Panc1 (cell line): ENCODE measurements at regions not wholly inside any gene's neighbourhood (a gene's known extent, or its start where the extent isn't known, plus 50 kb on each side); places are given as distances from the start of the nearest gene placed in this dataset.

Experiments
- ATAC-seq: fragments of 200-7000 bp; cut with Tn5 transposase; 2 replicates; pipeline ENCODE4 v1.9.1; 2020; ENCODE audit warnings: mild to moderate bottlenecking, moderate library complexity
- BruUV-seq: library from RNA; stranded (reverse); fragments of 400-500 nt; replicated peaks from 2 replicates; lab custom pipeline; 2021; lab: Mats Ljungman, UMichigan
- CTCF ChIA-PET: fragments of 300-600 bp; sonication (Branson Sonifier 250); formaldehyde crosslinking; loops from one replicate; lab custom pipeline; 2022; ENCODE audit warnings: antibody characterized with exemption; lab: Charles Lee
- POLR2A ChIA-PET: fragments of 300-600 bp; sonication (Branson Sonifier 250); formaldehyde crosslinking; loops from one replicate; lab custom pipeline; 2022; ENCODE audit warnings: antibody characterized with exemption; lab: Charles Lee
- DNase-seq: peaks from one replicate; pipeline ENCODE4 v3.0.0-alpha.2; 2010; ENCODE audit warnings: low read depth, low spot score
- H3K27ac ChIP-seq: 2 replicates; pipeline ENCODE4 v1.5.1; 2011; ENCODE audit warnings: mild to moderate bottlenecking, low read length, inconsistent platforms
- H3K27me3 ChIP-seq: fragments of 200-500 bp; sonication (Bioruptor generic); 2 replicates; pipeline ENCODE4 v1.6.0; 2014; ENCODE audit warnings: low read length, inconsistent platforms; ENCODE audit not compliant: control insufficient read depth, insufficient read depth
- H3K36me3 ChIP-seq: fragments of 200-500 bp; sonication (Bioruptor generic); 2 replicates; pipeline ENCODE4 v1.5.1; 2014; ENCODE audit warnings: inconsistent platforms, mild to moderate bottlenecking, low read length, moderate library complexity; ENCODE audit not compliant: control insufficient read depth, insufficient read depth
- H3K4me1 ChIP-seq: 2 replicates; pipeline ENCODE4 v1.5.1; 2011; ENCODE audit warnings: inconsistent platforms, mild to moderate bottlenecking, low read length, moderate library complexity; ENCODE audit not compliant: control insufficient read depth, insufficient read depth
- H3K4me3 ChIP-seq, 2 experiments: 2 replicates each; pipeline ENCODE4 v1.5.1; 2011 to 2012; ENCODE audit warnings: low read depth in 2 of 2, low read length in 2 of 2, mild to moderate bottlenecking in 2 of 2, inconsistent platforms in 1 of 2, moderate library complexity in 1 of 2
- H3K9me3 ChIP-seq: fragments of 200-500 bp; sonication (Bioruptor generic); 2 replicates; pipeline ENCODE4 v1.5.1; 2014; ENCODE audit warnings: low read depth, mild to moderate bottlenecking, inconsistent platforms, low read length, moderate library complexity; ENCODE audit not compliant: control insufficient read depth, insufficient read depth
- POLR2AphosphoS5 ChIP-seq: IDR thresholded peaks from 2 replicates; pipeline ENCODE4 v1.6.1; 2012; ENCODE audit warnings: mild to moderate bottlenecking, low read depth, low read length, moderate library complexity
- SIN3A ChIP-seq: IDR thresholded peaks from 2 replicates; pipeline ENCODE4 v1.6.1; 2012; ENCODE audit warnings: low read depth, mild to moderate bottlenecking, low read length, moderate library complexity, borderline replicate concordance; ENCODE audit not compliant: insufficient read depth
- TCF7L2 ChIP-seq: IDR thresholded peaks from 2 replicates; pipeline ENCODE4 v1.6.1; 2011; ENCODE audit warnings: mild to moderate bottlenecking, low read depth, low read length, inconsistent platforms
- in situ Hi-C: cut with HindIII; loops from 2 replicates; pipeline ENCODE4 v1.10.0; 2016; ENCODE audit warnings: low sequenced_read_pairs, low pct_unique_long_range_greater_than_20kb
- intact Hi-C: fragments of 100-400 bp; cut with micrococcal nuclease; formaldehyde crosslinking; loops from one replicate; pipeline ENCODE4 v1.10.0; 2022; ENCODE audit not compliant: unreplicated experiment
- TF ChIP-seq, protein P1 (sequence below): fragments of 450-650 bp; IDR thresholded peaks from 2 replicates; pipeline ENCODE4 v1.5.1; 2017; ENCODE audit warnings: mild to moderate bottlenecking
- TF ChIP-seq, protein P2 (sequence below), 2 experiments: IDR thresholded peaks; 2 replicates each; pipeline ENCODE4 v1.6.1; 2011 to 2012; ENCODE audit warnings: low read depth in 2 of 2, control low read depth in 1 of 2, low read length in 1 of 2, mild to moderate bottlenecking in 1 of 2, moderate library complexity in 1 of 2; ENCODE audit not compliant: insufficient read depth in 1 of 2

DNA sequence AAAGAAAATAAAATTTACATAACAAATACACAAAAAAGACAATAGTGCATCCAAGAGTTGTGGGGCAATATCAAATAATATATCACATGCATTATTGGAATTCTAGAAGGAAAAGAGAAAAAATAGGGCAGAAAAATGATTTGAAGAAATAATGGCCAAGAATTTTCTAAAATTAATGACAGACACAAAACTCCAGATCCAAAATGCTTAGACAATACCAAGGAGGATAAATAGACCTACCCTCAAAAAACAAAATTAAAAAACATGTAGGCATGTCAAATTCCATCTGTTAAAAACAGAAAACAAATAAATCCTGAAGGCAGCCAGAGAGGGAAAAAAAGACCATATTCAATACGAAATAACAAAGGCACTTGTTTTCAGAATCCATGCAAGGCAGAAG lies 191.5 kb upstream of the ZNF536 start:
- BruUV-seq = no TSS peak
- ATAC-seq (no peak), DNase-seq (no peak)
- no peak overlapping the region for H3K27ac ChIP-seq
- H3K36me3 ChIP-seq = no peaks in the 10 kb centered on the region
- no peak overlapping the region for H3K4me3 ChIP-seq
- TF ChIP-seq POLR2AphosphoS5 (no peak), TCF7L2 (no peak), SIN3A (no peak)
- TF ChIP-seq, protein P1, sequence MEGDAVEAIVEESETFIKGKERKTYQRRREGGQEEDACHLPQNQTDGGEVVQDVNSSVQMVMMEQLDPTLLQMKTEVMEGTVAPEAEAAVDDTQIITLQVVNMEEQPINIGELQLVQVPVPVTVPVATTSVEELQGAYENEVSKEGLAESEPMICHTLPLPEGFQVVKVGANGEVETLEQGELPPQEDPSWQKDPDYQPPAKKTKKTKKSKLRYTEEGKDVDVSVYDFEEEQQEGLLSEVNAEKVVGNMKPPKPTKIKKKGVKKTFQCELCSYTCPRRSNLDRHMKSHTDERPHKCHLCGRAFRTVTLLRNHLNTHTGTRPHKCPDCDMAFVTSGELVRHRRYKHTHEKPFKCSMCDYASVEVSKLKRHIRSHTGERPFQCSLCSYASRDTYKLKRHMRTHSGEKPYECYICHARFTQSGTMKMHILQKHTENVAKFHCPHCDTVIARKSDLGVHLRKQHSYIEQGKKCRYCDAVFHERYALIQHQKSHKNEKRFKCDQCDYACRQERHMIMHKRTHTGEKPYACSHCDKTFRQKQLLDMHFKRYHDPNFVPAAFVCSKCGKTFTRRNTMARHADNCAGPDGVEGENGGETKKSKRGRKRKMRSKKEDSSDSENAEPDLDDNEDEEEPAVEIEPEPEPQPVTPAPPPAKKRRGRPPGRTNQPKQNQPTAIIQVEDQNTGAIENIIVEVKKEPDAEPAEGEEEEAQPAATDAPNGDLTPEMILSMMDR = no peak
- TF ChIP-seq, protein P2, sequence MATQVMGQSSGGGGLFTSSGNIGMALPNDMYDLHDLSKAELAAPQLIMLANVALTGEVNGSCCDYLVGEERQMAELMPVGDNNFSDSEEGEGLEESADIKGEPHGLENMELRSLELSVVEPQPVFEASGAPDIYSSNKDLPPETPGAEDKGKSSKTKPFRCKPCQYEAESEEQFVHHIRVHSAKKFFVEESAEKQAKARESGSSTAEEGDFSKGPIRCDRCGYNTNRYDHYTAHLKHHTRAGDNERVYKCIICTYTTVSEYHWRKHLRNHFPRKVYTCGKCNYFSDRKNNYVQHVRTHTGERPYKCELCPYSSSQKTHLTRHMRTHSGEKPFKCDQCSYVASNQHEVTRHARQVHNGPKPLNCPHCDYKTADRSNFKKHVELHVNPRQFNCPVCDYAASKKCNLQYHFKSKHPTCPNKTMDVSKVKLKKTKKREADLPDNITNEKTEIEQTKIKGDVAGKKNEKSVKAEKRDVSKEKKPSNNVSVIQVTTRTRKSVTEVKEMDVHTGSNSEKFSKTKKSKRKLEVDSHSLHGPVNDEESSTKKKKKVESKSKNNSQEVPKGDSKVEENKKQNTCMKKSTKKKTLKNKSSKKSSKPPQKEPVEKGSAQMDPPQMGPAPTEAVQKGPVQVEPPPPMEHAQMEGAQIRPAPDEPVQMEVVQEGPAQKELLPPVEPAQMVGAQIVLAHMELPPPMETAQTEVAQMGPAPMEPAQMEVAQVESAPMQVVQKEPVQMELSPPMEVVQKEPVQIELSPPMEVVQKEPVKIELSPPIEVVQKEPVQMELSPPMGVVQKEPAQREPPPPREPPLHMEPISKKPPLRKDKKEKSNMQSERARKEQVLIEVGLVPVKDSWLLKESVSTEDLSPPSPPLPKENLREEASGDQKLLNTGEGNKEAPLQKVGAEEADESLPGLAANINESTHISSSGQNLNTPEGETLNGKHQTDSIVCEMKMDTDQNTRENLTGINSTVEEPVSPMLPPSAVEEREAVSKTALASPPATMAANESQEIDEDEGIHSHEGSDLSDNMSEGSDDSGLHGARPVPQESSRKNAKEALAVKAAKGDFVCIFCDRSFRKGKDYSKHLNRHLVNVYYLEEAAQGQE (IDR thresholded peaks at IDR 0.05; ENCODE audit: insufficient read depth in 1 of 2, low read depth in 2 of 2, low read length in 1 of 2) = no peak
- CTCF ChIA-PET = no interaction called here
- intact Hi-C loops = no loop called here
- POLR2A ChIA-PET = no interaction called here
- H3K4me1 ChIP-seq = no peaks in the 10 kb centered on the region
- peaks cover 4% of the 10 kb centered on the region; the same call in 1 of the 2 replicates for H3K27me3 ChIP-seq
- H3K9me3 ChIP-seq = peaks cover 21% of the 10 kb centered on the region
- in situ Hi-C loops = no loop called here

DNA sequence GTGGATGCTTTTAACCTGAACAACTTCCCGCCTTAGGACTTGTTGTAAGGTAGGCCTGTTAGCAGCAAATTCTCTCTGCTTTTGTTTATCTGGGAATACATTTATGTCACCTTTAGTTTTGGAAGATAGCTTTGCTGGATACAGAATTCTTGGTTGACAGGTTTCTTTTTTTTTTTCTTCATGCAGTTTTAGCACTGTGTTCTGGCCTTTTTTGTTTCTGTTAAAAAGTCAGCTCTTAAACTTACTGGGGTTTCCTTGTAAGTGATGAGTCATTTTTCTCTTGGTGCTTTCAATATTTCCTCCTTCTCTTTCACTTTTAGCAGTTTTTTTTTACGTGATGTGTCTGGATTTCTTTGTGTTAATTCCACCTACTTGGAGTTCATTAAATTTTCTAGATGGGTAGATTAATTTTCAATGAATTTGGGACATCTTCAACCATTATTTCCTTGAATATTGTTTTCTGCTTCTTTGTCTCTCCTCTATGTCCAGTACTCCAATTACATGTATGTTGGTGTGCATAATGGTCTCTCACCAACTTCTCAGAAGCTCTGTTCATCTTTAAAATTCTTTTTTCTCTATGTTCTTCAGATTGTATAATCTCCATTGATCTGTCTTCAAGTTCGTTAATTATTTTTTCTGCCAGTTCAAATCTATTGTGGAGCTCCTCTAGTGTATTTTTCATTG lies 188.2 kb upstream of the ZNF536 start:
- H3K9me3 ChIP-seq = peaks cover 21% of the 10 kb centered on the region
- no peaks in the 10 kb centered on the region for H3K27me3 ChIP-seq
- intact Hi-C loops = no loop called here
- H3K4me1 ChIP-seq = no peaks in the 10 kb centered on the region
- no peak overlapping the region for H3K4me3 ChIP-seq
- in situ Hi-C loops = no loop called here
- TF ChIP-seq SIN3A = no peak
- TF ChIP-seq, protein P1 = no peak
- TF ChIP-seq, protein P2 (IDR thresholded peaks at IDR 0.05; ENCODE audit: insufficient read depth in 1 of 2, low read depth in 2 of 2, low read length in 1 of 2) = no peak
- no peak for TF ChIP-seq POLR2AphosphoS5
- TF ChIP-seq TCF7L2 = no peak
- DNase-seq (no peak), ATAC-seq (no peak)
- no TSS peak for BruUV-seq
- ChIA-PET CTCF (no interaction called here), POLR2A (no interaction called here)
- no peak overlapping the region for H3K27ac ChIP-seq
- H3K36me3 ChIP-seq = no peaks in the 10 kb centered on the region
